Cardiac fibroblast (primary cell): ENCODE measurements at regions not wholly inside any gene's neighbourhood (a gene's known extent, or its start where the extent isn't known, plus 50 kb on each side); places are given as distances from the start of the nearest gene placed in this dataset.

Experiments
- DNase-seq, 2 donors: peaks; one replicate each; pipeline versions ENCODE4 v3.0.0 to v3.0.0-alpha.2; 2010; ENCODE audit warnings: low read depth in 2 of 2
- H3K4me3 ChIP-seq, 2 donors: replicated peaks in 1 of 2; 1 replicate in 1 of 2; 2 replicates in 1 of 2; pipeline ENCODE4 v1.5.1; 2011; ENCODE audit warnings: low read depth in 2 of 2, low read length in 2 of 2, mild to moderate bottlenecking in 2 of 2, moderate library complexity in 1 of 2
- TF ChIP-seq, protein P1 (sequence below): IDR thresholded peaks from one replicate; pipeline ENCODE4 v1.5.1; 2011; ENCODE audit warnings: low read depth, mild to moderate bottlenecking, low read length, inconsistent platforms

DNA sequence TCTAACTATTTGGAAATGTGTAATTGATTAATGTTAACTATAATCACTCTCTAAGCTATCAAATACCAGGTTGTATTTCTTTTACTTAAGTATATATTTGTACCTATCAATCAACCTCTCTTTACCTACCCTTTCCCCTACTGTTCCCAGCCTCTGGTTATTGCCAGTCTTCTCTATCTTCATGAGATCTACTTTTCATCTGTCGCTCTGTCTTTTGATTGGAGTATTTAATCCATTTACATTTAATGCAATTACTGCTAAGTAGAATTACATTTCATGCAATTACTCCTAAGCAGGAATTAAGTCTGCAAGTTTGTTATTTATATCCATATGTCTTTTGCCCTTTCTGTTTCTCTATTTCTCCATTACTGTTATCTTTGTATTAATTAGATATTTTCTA lies 148.1 kb downstream of the MAT2B start:
- no peak for DNase-seq
- H3K4me3 ChIP-seq: no peak overlapping the region
- TF ChIP-seq, protein P1, sequence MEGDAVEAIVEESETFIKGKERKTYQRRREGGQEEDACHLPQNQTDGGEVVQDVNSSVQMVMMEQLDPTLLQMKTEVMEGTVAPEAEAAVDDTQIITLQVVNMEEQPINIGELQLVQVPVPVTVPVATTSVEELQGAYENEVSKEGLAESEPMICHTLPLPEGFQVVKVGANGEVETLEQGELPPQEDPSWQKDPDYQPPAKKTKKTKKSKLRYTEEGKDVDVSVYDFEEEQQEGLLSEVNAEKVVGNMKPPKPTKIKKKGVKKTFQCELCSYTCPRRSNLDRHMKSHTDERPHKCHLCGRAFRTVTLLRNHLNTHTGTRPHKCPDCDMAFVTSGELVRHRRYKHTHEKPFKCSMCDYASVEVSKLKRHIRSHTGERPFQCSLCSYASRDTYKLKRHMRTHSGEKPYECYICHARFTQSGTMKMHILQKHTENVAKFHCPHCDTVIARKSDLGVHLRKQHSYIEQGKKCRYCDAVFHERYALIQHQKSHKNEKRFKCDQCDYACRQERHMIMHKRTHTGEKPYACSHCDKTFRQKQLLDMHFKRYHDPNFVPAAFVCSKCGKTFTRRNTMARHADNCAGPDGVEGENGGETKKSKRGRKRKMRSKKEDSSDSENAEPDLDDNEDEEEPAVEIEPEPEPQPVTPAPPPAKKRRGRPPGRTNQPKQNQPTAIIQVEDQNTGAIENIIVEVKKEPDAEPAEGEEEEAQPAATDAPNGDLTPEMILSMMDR: no peak

DNA sequence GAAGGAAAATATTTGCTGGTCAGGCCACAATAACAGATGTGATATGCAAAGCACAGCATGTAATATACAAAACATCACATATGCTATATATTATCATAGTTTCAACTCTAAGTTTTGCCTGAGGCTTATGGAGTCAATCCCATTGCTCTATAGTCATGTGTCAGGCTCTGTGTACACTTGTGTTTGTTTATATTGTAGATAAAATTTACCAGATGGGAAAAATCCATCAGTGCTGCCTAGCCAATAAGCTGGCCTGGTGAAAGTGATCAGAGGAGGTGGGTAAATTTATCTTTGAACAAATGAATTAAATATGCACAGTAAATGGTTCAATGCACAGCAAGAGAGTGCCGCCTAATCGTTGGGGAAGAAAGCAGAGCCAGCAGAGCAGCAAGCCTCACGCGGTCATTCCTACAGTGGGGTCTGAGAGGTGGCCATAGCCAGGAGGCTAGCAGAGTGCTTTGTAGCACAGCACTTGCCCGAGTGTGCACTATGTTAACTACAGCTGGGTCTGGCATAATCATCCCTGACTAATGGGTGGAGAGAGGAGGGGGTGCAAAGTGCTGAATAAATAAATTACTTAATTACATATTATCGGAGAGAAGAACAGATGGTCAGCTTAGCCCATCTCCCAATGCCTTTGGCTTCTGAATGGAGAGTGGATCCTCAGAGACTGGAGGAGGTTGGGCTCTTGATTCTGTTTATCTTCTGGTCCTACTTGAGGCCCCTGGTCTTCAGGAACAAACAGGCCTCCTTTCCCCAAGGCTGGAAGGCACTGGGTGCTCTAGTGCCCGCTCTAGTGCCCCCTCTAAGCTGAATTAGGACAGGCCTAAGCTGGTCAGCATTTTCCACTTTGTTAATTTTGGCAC lies 153.5 kb downstream of the MAT2B start:
- TF ChIP-seq, protein P1: no peak
- H3K4me3 ChIP-seq: no peak overlapping the region

GRCh38 chr5:163659568-163659902 lies 154.1 kb downstream of the MAT2B start:
- no peak for DNase-seq
- TF ChIP-seq, protein P1: no peak

More for the DNA sequence above, 153.5 kb downstream of the MAT2B start:
- no peak for DNase-seq

DNA sequence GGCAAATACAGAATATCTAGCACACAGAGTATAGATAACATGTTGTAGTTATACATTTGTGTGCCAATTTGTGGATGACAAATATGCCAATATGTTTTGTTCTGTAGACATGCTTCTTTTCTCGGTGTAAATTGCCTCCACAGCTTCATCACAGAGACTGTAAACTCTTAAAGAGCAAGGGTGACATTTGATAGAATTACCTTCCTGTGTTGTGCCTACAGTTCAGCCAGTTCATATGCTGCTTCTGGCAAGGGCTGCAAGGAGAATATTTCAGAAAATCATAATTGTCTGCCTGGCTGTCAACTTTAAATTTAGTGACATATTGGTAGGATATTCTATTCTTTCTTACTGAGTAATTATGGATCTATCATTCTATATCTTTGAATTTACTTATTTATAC lies 155.1 kb downstream of the MAT2B start:
- TF ChIP-seq, protein P1: no peak
- no peak for DNase-seq
- H3K4me3 ChIP-seq: no peak overlapping the region

More at GRCh38 chr5:163659568-163659902, 154.1 kb downstream of the MAT2B start:
- no peak overlapping the region for H3K4me3 ChIP-seq

DNA sequence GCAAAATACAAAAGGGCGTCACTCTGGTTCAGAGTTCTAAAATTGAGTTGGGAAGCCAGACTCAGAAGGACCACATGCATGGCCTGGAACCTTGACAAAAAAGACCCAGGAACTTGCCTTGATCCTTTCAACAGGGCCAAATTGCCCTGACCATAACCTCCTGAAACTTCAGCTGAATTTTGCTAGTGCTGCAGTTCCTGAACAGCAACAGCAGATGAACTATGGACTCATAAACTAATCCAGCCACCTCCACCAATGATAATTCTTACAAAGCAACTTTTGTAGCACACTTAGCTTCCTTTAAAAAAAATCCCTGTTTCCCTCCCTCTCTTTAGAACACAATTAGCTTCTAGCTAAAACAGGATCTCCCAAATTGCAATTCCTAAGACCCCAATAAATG lies 155.9 kb downstream of the MAT2B start:
- TF ChIP-seq, protein P1: no peak
- DNase-seq: no peak

DNA sequence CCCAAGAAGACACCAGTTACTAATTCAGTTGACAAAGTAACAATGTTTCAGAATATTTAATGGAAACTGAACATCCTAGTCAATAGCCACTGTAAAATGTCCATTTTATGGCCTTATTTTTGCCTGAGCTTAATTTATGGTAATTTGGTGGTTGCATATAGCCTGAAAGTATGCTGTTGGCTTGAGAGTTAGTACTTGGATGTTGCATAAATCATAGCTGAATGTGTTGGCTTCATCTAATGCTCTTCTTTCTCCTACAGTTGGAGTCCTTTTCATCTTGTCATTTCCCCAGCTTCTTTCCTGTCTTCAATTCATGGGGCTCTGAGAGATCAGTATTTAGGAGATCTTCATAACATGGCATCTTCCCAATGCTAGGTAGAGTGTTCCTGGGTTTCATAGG lies 164.6 kb downstream of the MAT2B start:
- DNase-seq: no peak
- H3K4me3 ChIP-seq: no peak overlapping the region

More for the DNA sequence above, 155.9 kb downstream of the MAT2B start:
- H3K4me3 ChIP-seq: no peak overlapping the region

More for the DNA sequence above, 164.6 kb downstream of the MAT2B start:
- TF ChIP-seq, protein P1: no peak
